ENCODE measurements at regions not wholly inside any gene's neighbourhood (a gene's known extent, or its start where the extent isn't known, plus 50 kb on each side); places are given as distances from the start of the nearest gene placed in this dataset.

GRCh38 chr17:45722161-45722560, 62.0 kb upstream of the CRHR1 start:
- Histone ChIP-seq H3K4me2 (ENCODE audit: low read depth, low read length) (no peak overlapping the region), H3K36me3 (replicated peaks in 1 of 2; ENCODE audit: control insufficient read depth in 1 of 2, insufficient read depth in 2 of 2, low read length in 2 of 2) (no peaks in the 10 kb centered on the region), H2AFZ (ENCODE audit: low read length) (no peak overlapping the region), H3K27ac (ENCODE audit: extremely low read length, insufficient read depth, low read length) (no peak overlapping the region), H3K27me3 (ENCODE audit: control insufficient read depth in 1 of 2, insufficient read depth in 2 of 2, low read length in 2 of 2) (peaks cover 2 to 50% of the 10 kb centered on the region in 2 experiments; a peak in 4 of 5 replicates), H4K20me1 (ENCODE audit: insufficient read depth, low read length) (no peaks in the 10 kb centered on the region), H3K9ac (ENCODE audit: insufficient read depth, low read depth, low read length) (no peak overlapping the region), H3K9me3 (ENCODE audit: low read length) (no peaks in the 10 kb centered on the region), H3K79me2 (ENCODE audit: insufficient read depth, low read length) (no peaks in the 10 kb centered on the region), H3K4me3 (replicated peaks in 1 of 3; ENCODE audit: insufficient read depth in 1 of 3, low read depth in 2 of 3, low read length in 3 of 3) (no peak overlapping the region), H3K4me1 (ENCODE audit: insufficient read depth, low read length) (no peaks in the 10 kb centered on the region)
- CTCF ChIA-PET (ENCODE audit: low intra/inter-chr PET ratio, low total read pairs) = interaction anchor here (1.9 kb wide), 1 partner anchor 110 kb away, joined by 11 read pairs; no protein-coding TSS in a partner anchor
- peak; percentile 80 for FAIRE-seq
- WGBS (ENCODE audit: low lambda C conversion rate) = 0% methylated on average over 2 of the region's 7 CpGs
- intact Hi-C loops (cut with micrococcal nuclease; ENCODE audit: unreplicated experiment) = loop anchor here (1.0 kb wide), 2 partner anchors 110 to 130 kb away; no protein-coding TSS in a partner anchor
- in situ Hi-C loops (cut with HindIII; ENCODE audit: extremely low pct_ligation_motif_present, low pct_unique_long_range_greater_than_20kb) = no loop called here
- BruUV-seq (replicated peaks) = no TSS peak
- ATAC-seq = peak; percentile 99
- POLR2A ChIA-PET = no interaction called here
- DNase-seq (ENCODE audit: low spot score) = peak; percentile 58
- TF ChIP-seq ZMYM3 (CRISPR knock-in tag; IDR thresholded peaks at IDR 0.05) = no peak
- TF ChIP-seq KDM5A (IDR thresholded peaks at IDR 0.05; ENCODE audit: borderline replicate concordance, low read length) = no peak
- no peak for TF ChIP-seq NFKBIZ (CRISPR knock-in tag; IDR thresholded peaks at IDR 0.05)
- no peak for TF ChIP-seq HNRNPUL1 (IDR thresholded peaks at IDR 0.05; ENCODE audit: low read depth, low read length)
- no peak for TF ChIP-seq ZNF337 (CRISPR knock-in tag; IDR thresholded peaks at IDR 0.05; ENCODE audit: borderline replicate concordance, low read depth)
- no peak for TF ChIP-seq ZNF556 (CRISPR knock-in tag; IDR thresholded peaks at IDR 0.05; ENCODE audit: borderline replicate concordance)
- no peak for TF ChIP-seq ZNF460 (CRISPR knock-in tag; IDR thresholded peaks at IDR 0.05; ENCODE audit: borderline replicate concordance)
- TF ChIP-seq KDM1A (CRISPR knock-in tag; IDR thresholded peaks at IDR 0.05) = no peak
- no peak for TF ChIP-seq POGZ (CRISPR knock-in tag; IDR thresholded peaks at IDR 0.05)
- no peak for TF ChIP-seq ZEB1 (IDR thresholded peaks at IDR 0.05; ENCODE audit: insufficient replicate concordance, low read depth)
- no peak for TF ChIP-seq ZNF333 (CRISPR knock-in tag; IDR thresholded peaks at IDR 0.05; ENCODE audit: borderline replicate concordance)
- no peak for TF ChIP-seq NAIF1 (CRISPR knock-in tag; IDR thresholded peaks at IDR 0.05; ENCODE audit: borderline replicate concordance)
- TF ChIP-seq ZNF383 (CRISPR knock-in tag; IDR thresholded peaks at IDR 0.05; ENCODE audit: borderline replicate concordance) = no peak
- TF ChIP-seq PAXIP1 (CRISPR knock-in tag; conservative IDR thresholded peaks at IDR 0.05) = no peak
- no peak for TF ChIP-seq SATB2 (CRISPR knock-in tag; IDR thresholded peaks at IDR 0.05)
- TF ChIP-seq ZNF121 (CRISPR knock-in tag; IDR thresholded peaks at IDR 0.05) = no peak
- TF ChIP-seq ZNF776 (CRISPR knock-in tag; IDR thresholded peaks at IDR 0.05) = no peak
- TF ChIP-seq HIC2 (CRISPR knock-in tag; IDR thresholded peaks at IDR 0.05; ENCODE audit: low read depth) = no peak
- no peak for TF ChIP-seq E2F5 (CRISPR knock-in tag; conservative IDR thresholded peaks at IDR 0.05)
- TF ChIP-seq ZNF263 (CRISPR knock-in tag; IDR thresholded peaks at IDR 0.05) = no peak
- no peak for TF ChIP-seq CBX5 (CRISPR knock-in tag; IDR thresholded peaks at IDR 0.05; ENCODE audit: borderline replicate concordance)
- TF ChIP-seq FOXP1 (IDR thresholded peaks at IDR 0.05) = no peak
- TF ChIP-seq FOXP1 (CRISPR knock-in tag; IDR thresholded peaks at IDR 0.05) = no peak
